Islet of Langerhans (tissue), 1 donor: ENCODE measurements at regions not wholly inside any gene's neighbourhood (a gene's known extent, or its start where the extent isn't known, plus 50 kb on each side); places are given as distances from the start of the nearest gene placed in this dataset.
A peak's percentile ranks its signal among the peaks of the same experiment; 100 is the strongest.
"Not testable (repeated sequence)": the region's sequence is repeated elsewhere in the genome, so short reads cannot be mapped to it uniquely, and the experiment has no call there.

Source experiments
- FAIRE-seq: peaks from one replicate; lab custom pipeline; 2011; peaks lifted over from hg19 to GRCh38; lab: Jason Lieb, UNC

DNA sequence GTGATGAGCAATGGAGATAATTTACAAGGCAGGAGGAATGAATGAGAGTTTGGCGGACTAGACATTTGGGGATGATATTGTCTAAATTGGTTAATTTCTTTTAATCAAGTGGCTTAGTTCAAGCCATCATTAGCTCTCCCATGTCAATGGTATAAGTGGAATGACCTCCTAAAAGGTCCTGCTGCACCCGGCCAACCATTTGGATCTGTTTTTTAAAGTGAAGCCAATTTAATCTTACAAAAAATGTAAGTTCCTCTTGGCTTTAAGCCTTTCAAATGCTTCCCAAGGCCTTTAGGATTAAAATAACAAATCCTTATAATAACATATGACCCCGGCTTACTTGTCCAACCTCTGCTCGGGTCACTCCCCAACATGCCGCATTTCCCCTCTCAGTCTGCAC, 484.4 kb upstream of the ADAMTS9 start:
- no peak for FAIRE-seq

DNA sequence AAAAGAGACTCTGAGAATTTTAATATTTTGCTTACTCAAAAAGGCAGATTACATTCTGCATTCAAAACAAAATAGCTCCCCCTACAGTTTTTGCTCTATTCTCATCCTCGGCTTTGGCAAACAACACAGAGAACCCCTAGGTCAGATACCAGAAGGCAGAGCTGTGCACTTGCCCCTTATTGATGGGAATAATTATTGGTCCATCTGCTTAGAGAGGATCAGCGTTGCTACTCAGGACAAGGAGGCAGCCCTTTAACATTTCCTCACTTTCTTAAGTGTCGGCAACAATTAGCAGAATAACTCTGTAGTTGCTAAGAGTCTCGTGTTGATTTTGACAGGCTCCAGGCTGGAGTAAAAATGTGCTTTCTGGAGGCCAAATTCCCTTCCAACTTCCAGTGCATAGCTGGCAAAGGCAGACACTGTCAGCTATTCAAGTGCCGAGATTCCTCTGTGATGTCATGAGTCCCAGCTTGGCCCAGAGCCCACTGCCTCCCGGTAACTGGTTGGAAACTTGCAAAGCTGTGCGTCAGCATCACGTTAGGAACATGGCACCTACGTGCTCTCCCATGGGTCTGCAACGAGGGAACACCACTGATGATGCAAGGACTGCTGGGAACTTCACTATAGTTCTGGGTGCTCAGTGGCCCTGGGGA, 482.7 kb upstream of the ADAMTS9 start:
- FAIRE-seq = peak; percentile 13

DNA sequence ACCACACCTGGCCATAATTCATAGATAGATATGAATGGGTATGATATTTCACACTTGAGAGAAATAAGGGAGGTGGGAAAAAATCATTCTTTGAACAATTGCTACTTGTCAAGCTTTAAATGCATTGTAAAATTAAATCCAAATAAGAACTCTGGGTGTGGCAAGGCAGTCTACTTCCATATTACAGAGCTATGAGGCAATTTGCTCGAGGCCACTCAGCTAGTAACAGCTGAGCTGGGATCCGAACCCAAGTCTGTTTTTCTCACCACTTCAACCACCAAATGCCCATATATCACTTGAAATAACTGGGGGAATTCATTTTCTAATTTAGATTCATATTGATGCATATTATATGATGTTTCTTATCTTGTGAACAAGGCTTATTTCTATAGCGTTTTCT, 482.2 kb upstream of the ADAMTS9 start:
- peak; percentile 33 for FAIRE-seq

DNA sequence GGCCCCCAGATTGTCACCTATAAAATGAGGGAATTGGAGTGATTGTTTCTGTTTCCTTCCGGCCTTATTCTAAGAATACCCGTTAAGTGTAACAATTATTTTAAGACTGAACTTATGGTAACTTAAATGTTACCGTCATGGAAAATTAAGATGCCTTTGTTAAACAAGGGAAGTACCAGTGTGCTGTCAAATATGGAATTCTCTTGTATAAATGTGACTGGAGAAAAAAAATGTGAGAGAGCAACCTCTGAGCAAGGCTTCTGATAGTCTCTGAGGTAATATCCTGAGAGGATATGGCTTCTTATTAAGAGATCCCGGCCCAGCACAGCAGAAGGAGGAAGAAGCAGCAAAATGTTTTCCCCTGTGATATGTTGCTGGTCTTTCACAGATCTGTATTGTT, 480.7 kb upstream of the ADAMTS9 start:
- FAIRE-seq = no peak

DNA sequence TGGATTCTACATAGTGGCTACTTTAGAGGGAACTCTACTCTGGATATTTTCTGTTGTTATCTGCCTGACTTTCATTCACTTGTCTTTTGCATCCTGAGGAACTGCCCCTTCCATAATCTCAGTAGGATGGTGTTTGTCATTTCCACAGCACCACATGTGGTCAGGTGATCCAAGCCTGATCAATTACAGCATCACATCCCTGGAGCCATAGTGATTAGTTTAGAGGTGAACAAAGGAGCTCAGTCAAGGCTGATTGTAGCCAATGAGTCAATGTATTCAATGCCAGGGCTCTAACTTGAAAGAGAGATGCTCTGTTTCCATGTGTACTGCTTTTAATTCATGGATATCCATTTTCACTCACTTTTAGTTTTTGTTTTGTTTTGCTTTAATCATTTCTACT, 478.7 kb upstream of the ADAMTS9 start:
- FAIRE-seq = no peak

DNA sequence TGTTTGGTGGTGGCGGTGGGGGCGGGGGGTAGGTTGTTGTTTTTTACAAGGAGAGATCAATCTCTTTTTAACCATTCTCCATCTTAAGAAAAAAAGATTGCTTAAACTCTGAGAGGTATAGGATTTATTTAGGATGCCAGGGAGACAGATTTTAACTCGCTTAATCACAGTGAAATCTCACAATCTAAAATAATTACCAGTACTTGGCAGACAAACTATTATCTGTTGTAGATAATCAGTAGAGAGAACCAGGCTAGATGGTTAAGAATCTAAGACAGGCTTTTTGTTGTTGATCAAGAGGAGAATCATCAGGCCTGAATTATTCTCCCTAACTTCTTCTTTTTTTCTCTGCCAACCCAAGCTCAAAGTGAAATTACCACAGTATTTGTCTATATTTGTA, 470.2 kb upstream of the ADAMTS9 start:
- no peak for FAIRE-seq

DNA sequence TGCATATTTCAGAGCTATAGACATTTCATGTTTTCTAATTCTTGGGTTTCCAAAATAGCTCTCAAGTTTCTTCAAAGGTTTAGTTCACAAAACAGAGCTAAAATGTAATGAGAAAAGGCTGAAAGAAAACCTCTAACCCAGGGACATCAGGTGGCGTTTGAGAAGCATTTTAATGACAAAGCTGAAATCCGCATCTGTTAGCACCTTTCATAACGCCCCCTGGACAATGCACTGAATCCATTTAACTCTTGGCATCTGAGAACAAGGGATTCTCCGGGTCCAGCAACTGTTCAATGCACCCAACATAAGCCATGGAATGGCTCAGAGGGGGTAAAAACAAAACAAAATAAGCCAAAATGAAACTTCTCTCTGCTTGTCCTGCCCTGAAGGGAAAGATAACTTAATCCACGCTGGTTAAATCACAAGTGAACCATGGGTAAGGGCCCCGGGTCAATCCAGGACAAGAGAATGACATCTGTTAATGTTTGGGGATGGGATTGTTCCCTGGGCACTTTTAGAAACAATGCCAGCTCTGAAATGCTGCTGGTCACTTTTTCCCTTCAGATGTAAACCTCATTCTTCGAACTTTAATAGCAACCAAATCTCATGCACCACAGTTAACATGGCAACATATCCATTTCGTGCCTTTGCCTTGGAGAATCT, 466.2 kb upstream of the ADAMTS9 start:
- FAIRE-seq = no peak

DNA sequence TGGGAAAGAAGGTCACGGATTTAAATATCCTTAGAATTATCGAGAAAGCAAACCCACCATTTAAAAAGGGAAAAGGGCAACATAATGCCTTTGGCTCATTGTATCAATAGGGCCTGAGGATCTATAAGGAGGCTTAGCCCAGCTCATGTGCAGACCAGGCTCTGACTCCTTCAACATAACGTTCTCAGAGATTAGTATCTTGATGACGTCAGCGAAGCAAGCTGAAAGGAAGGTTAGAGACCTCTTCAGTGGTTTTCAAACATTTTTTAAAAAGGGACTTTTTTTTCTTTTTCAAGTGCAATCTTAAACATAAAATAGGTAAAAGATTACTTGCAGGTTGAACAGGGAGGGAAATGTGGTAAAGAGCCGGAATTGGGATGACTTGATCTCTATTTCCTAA, 463.9 kb upstream of the ADAMTS9 start:
- FAIRE-seq = no peak

DNA sequence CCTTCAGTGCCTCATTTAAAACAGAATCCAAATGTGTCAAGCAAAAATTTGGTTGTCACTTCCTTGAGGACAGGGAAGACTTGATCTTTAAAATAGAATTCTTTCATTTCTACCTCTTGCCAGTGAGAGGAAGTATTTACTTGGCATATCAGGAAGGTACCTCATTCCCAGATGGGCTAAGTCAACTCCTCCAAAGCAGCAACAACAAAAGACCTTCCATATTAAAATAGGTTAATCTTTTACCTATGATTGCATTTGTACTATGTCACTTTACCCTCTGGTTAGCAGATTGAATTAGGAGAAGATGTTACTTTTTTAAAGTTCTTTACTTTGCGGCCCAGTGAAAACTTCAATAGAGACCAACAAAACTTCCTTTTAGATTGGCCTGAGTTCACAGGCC, 462.1 kb upstream of the ADAMTS9 start:
- no peak for FAIRE-seq

DNA sequence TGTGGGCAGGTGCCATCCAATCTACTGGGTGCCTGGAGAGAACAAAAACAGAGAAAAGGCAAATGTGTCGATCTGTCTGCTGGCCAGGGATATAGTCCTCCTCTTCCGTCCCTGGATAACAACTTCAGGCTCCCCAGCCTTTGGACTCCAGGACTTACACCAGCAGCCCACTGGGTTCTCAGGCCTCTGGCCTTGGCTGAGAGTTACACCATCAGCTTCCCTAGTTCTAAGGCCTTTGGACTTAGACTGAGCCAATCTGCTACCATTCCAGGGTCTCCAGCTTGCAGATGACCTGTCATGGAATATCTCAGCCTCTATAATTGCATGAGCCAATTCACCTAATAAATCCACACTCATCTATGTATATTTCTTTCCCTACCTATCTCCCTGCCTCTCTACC, 460.9 kb upstream of the ADAMTS9 start:
- no peak for FAIRE-seq

DNA sequence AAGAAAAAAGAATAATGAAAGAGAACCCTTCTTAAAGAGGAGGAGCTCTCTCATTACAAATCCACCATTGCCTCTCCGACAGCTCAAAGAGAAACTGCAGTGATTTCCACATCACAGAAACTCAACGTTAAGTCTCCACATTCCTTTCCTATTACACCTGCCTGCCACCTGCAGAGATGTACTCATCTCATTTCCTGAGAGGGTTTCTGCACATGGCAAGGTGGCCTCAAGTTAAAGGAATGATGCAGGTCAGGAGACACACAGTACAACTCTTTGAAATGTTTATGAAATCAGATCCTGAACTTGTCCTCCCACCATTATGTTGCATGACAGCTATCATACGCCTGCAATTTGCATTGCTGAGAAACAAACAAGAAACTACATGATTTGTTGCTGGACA, 458.4 kb upstream of the ADAMTS9 start:
- no peak for FAIRE-seq

DNA sequence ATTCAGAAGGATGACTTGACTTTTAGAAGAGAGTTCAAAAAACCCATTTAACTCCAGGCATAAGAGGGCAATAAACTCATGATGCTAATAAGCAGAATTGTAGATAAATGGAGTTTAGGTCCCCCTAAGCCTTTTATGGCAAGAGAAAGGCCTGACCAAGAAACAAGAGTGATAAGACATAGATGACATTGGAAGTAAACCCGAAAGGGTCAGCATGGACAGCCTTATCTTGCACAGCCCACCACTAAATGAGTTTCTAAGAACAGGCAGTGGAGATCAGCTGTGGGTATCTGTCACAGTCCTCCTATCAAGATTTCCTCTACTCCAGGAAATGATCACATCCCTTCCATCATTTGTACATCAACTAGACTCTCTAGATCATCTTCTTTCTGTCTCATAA, 457.9 kb upstream of the ADAMTS9 start:
- FAIRE-seq = no peak

DNA sequence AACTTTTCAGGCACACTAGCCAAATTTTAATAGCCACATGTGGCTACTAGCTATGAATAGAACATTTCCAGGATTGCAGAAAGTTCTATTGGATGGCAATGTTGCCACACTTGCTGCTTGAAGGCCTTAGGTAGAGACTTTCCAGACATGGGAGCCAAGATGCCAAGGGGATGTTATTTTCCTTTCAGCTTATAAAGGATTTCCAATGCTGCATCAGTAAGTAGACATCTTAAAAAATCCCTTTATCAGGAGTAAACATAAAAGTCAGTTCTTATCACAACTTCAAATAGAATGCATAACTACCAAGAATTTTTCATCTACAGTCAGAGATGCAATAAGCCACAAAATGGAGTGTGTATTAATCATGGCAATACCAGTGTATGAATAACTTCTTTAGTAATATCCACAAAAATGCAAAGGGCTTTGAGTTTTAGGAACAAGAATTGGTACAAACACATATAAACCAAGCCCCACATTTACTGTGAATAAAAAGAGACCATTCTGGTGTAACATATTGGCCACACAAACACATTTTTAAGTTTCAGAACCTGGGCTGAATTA, 457.1 kb upstream of the ADAMTS9 start:
- no peak for FAIRE-seq

DNA sequence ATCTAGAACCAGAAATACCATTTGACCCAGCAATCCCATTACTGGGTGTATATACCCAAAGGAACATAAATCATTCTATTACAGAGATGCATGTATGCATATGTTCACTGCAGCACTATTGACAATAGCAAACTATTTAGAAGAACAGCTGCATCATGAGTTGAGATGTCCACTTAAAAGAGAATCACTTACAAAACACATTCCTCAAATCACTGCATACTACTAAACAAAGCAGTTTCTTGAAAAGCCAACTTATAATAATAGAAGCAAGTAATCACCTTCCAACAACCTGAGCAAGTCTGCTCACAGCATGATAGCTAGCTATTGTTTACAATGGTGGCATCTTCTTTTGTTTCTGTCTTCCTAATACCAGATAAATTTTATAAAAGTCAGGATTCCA, 454.7 kb upstream of the ADAMTS9 start:
- FAIRE-seq = no peak

DNA sequence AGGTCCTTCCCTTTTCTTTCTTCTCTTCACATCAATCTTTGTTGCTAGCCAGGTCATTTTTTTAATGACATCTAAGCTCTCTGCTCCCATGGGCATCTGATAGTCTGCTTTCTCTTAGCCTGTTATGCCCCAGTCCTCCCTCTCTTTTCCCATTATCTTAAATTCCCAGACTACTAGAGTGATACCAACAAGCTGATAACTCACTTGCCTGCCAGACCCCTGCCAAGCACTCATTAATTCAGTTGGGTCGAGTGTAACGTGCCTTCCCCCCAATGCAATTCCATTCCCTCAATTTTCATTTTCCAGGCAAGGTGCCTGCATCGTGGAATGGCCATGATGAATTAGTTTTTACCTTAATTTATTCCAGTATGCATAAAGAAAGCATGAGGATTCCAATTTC, 450.8 kb upstream of the ADAMTS9 start:
- FAIRE-seq = no peak

DNA sequence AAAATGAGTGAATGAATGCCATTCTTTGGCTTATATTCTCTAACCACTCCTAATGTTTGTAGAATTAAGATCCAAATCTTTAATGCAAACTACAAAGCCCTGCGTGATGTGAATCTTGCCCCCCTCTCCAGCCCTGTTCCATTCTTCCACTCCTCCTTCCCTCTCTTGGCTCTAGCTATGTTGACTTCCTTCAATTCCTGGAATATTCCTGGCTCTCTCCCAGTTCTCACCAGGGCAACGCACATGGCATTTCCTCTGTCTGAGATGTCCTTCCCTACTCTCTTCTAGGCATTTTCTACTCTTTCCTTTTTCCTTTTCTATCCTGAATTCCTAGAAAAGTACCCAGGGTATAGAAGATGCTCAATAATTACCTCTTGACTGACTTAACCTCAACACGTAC, 446.0 kb upstream of the ADAMTS9 start:
- FAIRE-seq = not testable (repeated sequence)

DNA sequence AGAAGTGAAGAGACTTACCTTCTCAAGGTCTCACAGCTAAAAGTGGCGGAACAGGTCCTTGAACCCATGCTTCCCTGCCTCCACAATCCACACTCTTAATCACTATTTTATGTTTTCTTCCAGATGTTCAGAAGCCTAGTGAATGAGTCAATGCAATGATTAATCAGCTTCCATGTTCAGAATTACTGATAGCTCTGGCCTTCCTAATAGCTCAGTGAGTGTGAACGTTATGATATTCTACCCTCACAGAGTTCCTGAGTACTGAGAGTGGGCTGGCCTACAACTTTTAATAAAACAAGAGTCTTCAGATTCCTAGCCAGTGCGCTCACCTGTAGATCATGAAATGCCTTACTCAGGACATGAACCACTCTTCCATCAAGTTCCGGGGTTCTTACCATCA, 443.0 kb upstream of the ADAMTS9 start:
- FAIRE-seq = no peak

DNA sequence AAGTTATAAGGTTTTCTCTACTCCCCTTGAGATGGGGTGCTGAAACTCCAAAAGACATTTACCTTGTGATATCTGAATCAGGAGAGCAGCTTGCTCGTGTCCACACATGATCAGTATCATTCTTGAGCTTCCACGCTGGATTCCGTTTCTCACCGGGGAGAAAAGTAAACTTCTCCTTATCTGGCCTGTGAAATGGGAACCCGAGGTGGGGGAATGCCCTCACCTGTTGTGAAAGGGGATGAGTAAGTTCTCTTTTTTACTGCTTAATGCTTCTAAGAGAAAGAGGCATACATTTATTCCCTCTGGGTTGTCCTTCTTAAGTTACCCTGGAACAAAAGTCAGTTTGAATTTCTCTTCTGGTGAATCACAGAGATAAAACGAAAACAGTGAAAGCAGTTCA, 440.5 kb upstream of the ADAMTS9 start:
- no peak for FAIRE-seq

DNA sequence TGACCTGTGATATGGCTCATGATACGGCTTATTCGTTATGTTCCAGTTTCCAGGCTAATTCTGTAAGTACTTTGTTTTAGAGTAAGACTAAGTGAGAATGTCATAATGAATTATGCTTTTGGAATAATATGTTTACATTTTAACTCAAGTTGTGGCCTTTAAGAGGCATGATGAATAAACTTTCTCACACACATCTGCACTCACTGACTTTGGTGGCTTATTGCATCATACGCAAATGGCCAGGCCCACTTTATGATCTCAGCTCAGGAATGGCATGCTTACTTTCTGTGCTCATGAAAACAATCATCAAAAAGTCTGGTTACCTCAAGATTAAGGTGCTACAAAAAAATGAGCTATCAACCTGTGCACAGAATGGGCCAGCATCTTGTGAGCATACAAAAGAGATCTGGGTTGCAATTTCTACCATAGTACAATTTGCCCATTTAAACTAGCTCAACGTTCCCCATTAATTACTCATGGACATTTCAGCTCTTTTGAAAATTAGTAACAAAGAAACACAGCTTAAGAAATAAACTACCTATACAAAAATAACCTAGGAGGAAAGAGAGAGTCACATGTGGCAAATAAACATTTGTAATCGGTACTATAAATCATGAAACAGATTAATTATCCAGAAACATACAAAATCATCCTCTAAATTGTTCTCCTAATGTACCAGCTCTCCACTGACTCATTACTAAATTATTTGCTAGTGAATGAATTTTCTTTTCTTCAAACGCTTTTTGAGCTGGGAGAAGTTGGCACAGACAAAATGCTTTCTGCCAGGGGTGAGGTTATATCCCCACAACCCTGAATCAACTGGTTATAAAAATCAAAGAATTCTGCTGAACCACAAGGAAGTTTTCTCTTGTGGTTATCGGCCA, 439.0 kb upstream of the ADAMTS9 start:
- no peak for FAIRE-seq

DNA sequence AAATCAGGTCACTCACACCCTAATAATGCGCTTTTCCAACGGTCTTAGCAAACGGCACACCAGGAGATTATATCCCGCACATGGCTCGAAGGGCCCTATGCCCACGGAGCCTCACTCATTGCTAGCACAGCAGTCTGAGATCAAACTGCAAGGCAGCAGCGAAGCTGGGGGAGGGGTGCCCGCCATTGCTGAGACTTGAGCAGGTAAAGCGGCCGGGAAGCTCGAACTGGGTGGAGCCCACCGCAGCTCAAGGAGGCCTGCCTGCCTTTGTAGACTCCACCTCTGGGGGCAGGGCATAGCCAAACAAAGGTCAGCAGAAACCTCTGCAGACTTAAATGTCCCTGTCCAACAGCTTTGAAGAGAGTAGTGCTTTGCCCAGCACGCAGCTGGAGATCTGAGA, 432.4 kb upstream of the ADAMTS9 start:
- not testable (repeated sequence) for FAIRE-seq

DNA sequence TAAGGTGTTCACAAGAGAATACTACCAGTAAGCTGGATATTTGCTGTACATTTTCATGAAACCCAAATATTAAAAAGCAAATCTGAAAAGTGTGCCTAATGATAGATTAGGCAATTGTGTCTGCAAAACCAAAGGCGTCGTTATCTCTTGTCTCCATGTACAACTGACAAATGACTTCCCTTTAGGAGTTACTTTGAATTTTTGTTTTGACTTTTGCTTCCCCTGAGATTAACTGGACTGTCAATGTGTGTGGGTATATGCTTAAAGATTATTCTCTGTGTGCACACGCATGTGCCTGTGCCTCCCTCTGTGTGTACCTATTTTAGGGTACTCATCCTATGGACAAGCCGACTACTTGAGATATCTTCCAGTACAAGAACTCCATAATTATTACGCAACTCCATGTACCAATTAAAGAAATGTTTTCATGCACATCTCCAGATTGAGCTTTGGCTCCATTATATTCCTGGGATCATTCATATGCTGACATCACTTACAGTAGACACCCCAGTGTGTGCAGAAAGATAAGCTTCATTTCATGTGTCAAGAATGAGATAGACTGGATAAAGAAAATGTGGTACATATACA, 431.2 kb upstream of the ADAMTS9 start:
- no peak for FAIRE-seq

DNA sequence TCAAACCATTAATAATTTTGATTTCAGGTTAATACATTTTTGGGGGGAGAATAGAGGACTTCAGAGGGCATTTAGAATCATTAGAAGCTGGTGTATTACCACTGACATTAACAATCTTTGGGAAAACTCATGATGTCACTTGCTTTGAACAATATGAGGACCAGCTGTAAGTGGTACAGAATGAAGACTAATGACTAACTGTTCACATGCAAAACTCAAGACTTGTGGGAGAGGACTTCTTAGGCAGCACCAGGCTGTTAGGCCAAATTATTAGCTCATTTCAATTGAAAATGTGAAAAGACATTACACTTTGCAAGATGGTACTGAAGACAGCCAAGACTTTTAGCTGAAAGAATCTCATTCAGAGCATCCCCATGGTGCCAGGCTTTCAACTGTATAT, 426.2 kb upstream of the ADAMTS9 start:
- FAIRE-seq = no peak
